ENCODE measurements at regions not wholly inside any gene's neighbourhood (a gene's known extent, or its start where the extent isn't known, plus 50 kb on each side); places are given as distances from the start of the nearest gene placed in this dataset.
"Not testable (repeated sequence)": the region's sequence is repeated elsewhere in the genome, so short reads cannot be mapped to it uniquely, and the experiment has no call there.

DNA sequence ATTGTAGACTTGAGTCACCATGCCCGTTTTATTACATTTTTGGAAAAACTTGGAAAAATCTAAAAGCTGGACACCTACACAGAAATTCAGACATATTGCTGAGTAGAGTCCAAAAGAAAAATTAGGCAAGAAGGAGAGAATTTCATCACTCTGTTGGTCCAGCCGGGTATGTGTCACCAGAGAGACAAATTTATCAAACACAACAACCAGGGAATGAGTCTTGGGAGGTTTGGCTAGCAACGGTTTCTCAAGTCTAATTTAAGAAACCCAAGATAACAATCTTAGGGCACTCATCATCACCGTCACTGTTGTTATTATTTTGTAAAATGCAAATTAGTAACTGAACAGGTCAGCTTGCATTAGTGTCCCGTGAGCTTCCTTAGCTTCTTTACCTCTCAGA is 197.5 kb upstream of the C2CD4B start:
- intact Hi-C loops (cut with micrococcal nuclease; ENCODE audit: unreplicated experiment): no loop called here
- H3K27me3 ChIP-seq (replicated peaks; ENCODE audit: insufficient read depth, low read depth, low read length, poor library complexity): peaks cover 34% of the 10 kb centered on the region
- H3K4me1 ChIP-seq (ENCODE audit: insufficient read depth, low read length, poor library complexity, severe bottlenecking): no peaks in the 10 kb centered on the region
- no peak for DNase-seq (ENCODE audit: low spot score)
- H3K9me3 ChIP-seq (ENCODE audit: low read depth, low read length, poor library complexity, severe bottlenecking): no peaks in the 10 kb centered on the region
- CTCF ChIA-PET: interaction anchor here (0.6 to 0.7 kb wide), 2 partner anchors 504 to 724 kb away, joined by 7 to 8 read pairs; no protein-coding TSS in a partner anchor
- no peak overlapping the region for H3K4me3 ChIP-seq (ENCODE audit: low read depth, low read length, poor library complexity, severe bottlenecking)
- BruUV-seq (replicated peaks): no TSS peak
- H3K36me3 ChIP-seq (ENCODE audit: insufficient read depth, low read length, poor library complexity, severe bottlenecking): no peaks in the 10 kb centered on the region
- TF ChIP-seq, protein P1, sequence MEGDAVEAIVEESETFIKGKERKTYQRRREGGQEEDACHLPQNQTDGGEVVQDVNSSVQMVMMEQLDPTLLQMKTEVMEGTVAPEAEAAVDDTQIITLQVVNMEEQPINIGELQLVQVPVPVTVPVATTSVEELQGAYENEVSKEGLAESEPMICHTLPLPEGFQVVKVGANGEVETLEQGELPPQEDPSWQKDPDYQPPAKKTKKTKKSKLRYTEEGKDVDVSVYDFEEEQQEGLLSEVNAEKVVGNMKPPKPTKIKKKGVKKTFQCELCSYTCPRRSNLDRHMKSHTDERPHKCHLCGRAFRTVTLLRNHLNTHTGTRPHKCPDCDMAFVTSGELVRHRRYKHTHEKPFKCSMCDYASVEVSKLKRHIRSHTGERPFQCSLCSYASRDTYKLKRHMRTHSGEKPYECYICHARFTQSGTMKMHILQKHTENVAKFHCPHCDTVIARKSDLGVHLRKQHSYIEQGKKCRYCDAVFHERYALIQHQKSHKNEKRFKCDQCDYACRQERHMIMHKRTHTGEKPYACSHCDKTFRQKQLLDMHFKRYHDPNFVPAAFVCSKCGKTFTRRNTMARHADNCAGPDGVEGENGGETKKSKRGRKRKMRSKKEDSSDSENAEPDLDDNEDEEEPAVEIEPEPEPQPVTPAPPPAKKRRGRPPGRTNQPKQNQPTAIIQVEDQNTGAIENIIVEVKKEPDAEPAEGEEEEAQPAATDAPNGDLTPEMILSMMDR (conservative IDR thresholded peaks at IDR 0.05; ENCODE audit: low read depth, low read length): no peak
- no peak for TF ChIP-seq EZH2 (IDR thresholded peaks at IDR 0.05; ENCODE audit: borderline replicate concordance, low read depth, low read length, poor library complexity, severe bottlenecking)
- POLR2A ChIA-PET (ENCODE audit: low non-redundant PET): no interaction called here
- no peak overlapping the region for H3K27ac ChIP-seq (ENCODE audit: low read depth, low read length, poor library complexity, severe bottlenecking)

DNA sequence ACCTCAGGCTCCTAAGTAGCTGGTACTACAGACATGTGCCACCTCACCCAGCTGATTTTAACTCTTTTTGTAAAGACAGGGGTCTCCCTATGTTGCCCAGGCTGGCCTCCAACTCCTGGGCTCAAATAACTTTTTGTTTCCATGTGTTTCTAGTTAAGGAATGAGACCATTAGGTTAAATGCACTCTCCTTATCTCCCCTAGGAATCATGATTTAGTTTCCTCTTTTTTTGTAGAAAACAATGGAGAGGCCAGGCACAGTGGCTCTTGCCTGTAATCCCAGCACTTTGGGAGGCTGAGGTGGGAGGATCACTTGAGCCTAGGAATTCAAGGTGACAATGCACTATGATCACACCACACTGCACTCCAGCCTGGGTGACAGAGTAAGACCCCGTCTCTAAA is 198.8 kb upstream of the C2CD4B start:
- Histone ChIP-seq H3K36me3 (ENCODE audit: insufficient read depth, low read length, poor library complexity, severe bottlenecking) (no peaks in the 10 kb centered on the region), H3K27me3 (replicated peaks; ENCODE audit: insufficient read depth, low read depth, low read length, poor library complexity) (peaks cover 34% of the 10 kb centered on the region), H3K4me1 (ENCODE audit: insufficient read depth, low read length, poor library complexity, severe bottlenecking) (no peaks in the 10 kb centered on the region), H3K9me3 (ENCODE audit: low read depth, low read length, poor library complexity, severe bottlenecking) (no peaks in the 10 kb centered on the region), H3K27ac (ENCODE audit: low read depth, low read length, poor library complexity, severe bottlenecking) (no peak overlapping the region), H3K4me3 (ENCODE audit: low read depth, low read length, poor library complexity, severe bottlenecking) (no peak overlapping the region)
- no peak for TF ChIP-seq EZH2 (IDR thresholded peaks at IDR 0.05; ENCODE audit: borderline replicate concordance, low read depth, low read length, poor library complexity, severe bottlenecking)
- ChIA-PET CTCF (no interaction called here), POLR2A (ENCODE audit: low non-redundant PET) (no interaction called here)
- BruUV-seq (replicated peaks): no TSS peak
- DNase-seq (ENCODE audit: low spot score): no peak
- intact Hi-C loops (cut with micrococcal nuclease; ENCODE audit: unreplicated experiment): no loop called here

DNA sequence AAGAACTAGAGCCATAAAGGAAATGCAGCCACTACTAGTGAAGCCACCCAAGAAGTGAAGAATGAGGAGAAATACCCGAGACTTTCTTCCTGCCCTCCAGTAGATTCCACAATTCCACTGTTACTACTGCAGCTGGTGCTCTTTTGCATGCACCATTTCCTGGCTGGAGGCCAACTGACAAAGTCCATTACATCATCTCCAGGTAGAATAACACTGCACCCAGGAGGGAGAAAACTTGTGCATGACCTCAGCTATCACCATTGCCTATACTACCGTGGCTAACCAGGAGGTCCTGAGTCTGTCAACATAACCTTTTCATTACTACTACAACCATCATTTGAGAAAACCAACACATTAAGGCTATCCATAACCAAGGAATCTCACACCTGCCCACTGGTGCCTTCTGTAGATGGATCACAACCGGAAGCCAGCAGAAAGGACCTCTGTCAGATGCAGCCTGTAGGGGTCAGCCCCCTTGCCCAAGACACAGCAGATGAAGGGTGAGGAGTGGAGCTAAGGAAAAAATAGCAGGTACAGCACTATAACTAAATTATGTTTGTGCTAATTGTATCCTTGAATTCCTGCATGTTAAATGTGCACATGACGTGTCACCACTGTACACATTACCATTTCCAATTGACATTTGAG is 200.8 kb upstream of the C2CD4B start:
- H3K27me3 ChIP-seq (replicated peaks; ENCODE audit: insufficient read depth, low read depth, low read length, poor library complexity): peaks cover 30% of the 10 kb centered on the region
- DNase-seq (ENCODE audit: low spot score): no peak
- H3K4me3 ChIP-seq (ENCODE audit: low read depth, low read length, poor library complexity, severe bottlenecking): no peak overlapping the region
- H3K36me3 ChIP-seq (ENCODE audit: insufficient read depth, low read length, poor library complexity, severe bottlenecking): no peaks in the 10 kb centered on the region
- TF ChIP-seq, protein P1 (conservative IDR thresholded peaks at IDR 0.05; ENCODE audit: low read depth, low read length): no peak
- no peak for TF ChIP-seq EZH2 (IDR thresholded peaks at IDR 0.05; ENCODE audit: borderline replicate concordance, low read depth, low read length, poor library complexity, severe bottlenecking)
- no TSS peak for BruUV-seq (replicated peaks)
- H3K4me1 ChIP-seq (ENCODE audit: insufficient read depth, low read length, poor library complexity, severe bottlenecking): no peaks in the 10 kb centered on the region
- H3K27ac ChIP-seq (ENCODE audit: low read depth, low read length, poor library complexity, severe bottlenecking): no peak overlapping the region
- POLR2A ChIA-PET (ENCODE audit: low non-redundant PET): no interaction called here
- intact Hi-C loops (cut with micrococcal nuclease; ENCODE audit: unreplicated experiment): no loop called here
- H3K9me3 ChIP-seq (ENCODE audit: low read depth, low read length, poor library complexity, severe bottlenecking): no peaks in the 10 kb centered on the region
- CTCF ChIA-PET: interaction anchor here (0.5 kb wide), 1 partner anchor 239 kb away, joined by 5 read pairs; no protein-coding TSS in a partner anchor

GRCh38 chr15:62369454-62369853 is 204.4 kb upstream of the C2CD4B start:
- no peak for DNase-seq (ENCODE audit: low spot score)
- H3K36me3 ChIP-seq (ENCODE audit: insufficient read depth, low read length, poor library complexity, severe bottlenecking): no peaks in the 10 kb centered on the region
- POLR2A ChIA-PET (ENCODE audit: low non-redundant PET): no interaction called here
- H3K27me3 ChIP-seq (replicated peaks; ENCODE audit: insufficient read depth, low read depth, low read length, poor library complexity): peaks cover 10% of the 10 kb centered on the region
- TF ChIP-seq, protein P1 (conservative IDR thresholded peaks at IDR 0.05; ENCODE audit: low read depth, low read length): no peak
- no peak for TF ChIP-seq EZH2 (IDR thresholded peaks at IDR 0.05; ENCODE audit: borderline replicate concordance, low read depth, low read length, poor library complexity, severe bottlenecking)
- no peak overlapping the region for H3K27ac ChIP-seq (ENCODE audit: low read depth, low read length, poor library complexity, severe bottlenecking)
- H3K4me1 ChIP-seq (ENCODE audit: insufficient read depth, low read length, poor library complexity, severe bottlenecking): no peaks in the 10 kb centered on the region
- H3K4me3 ChIP-seq (ENCODE audit: low read depth, low read length, poor library complexity, severe bottlenecking): no peak overlapping the region
- intact Hi-C loops (cut with micrococcal nuclease; ENCODE audit: unreplicated experiment): no loop called here
- BruUV-seq (replicated peaks): no TSS peak
- H3K9me3 ChIP-seq (ENCODE audit: low read depth, low read length, poor library complexity, severe bottlenecking): no peaks in the 10 kb centered on the region
- CTCF ChIA-PET: no interaction called here

GRCh38 chr15:62371683-62372082 is 206.6 kb upstream of the C2CD4B start:
- DNase-seq (ENCODE audit: low spot score); H3K9me3 ChIP-seq (ENCODE audit: low read depth, low read length, poor library complexity, severe bottlenecking); POLR2A ChIA-PET (ENCODE audit: low non-redundant PET); H3K27ac ChIP-seq (ENCODE audit: low read depth, low read length, poor library complexity, severe bottlenecking); H3K4me1 ChIP-seq (ENCODE audit: insufficient read depth, low read length, poor library complexity, severe bottlenecking); intact Hi-C loops (cut with micrococcal nuclease; ENCODE audit: unreplicated experiment); H3K4me3 ChIP-seq (ENCODE audit: low read depth, low read length, poor library complexity, severe bottlenecking); BruUV-seq (replicated peaks); H3K27me3 ChIP-seq (replicated peaks; ENCODE audit: insufficient read depth, low read depth, low read length, poor library complexity); CTCF ChIA-PET; H3K36me3 ChIP-seq (ENCODE audit: insufficient read depth, low read length, poor library complexity, severe bottlenecking): not testable (repeated sequence)

All from A673 (cell line).